Adrenal gland (tissue), 9 donors: ENCODE measurements at regions not wholly inside any gene's neighbourhood (a gene's known extent, or its start where the extent isn't known, plus 50 kb on each side); places are given as distances from the start of the nearest gene placed in this dataset.
"Not testable (repeated sequence)": the region's sequence is repeated elsewhere in the genome, so short reads cannot be mapped to it uniquely, and the experiment has no call there.

ENCODE experiments used
- DNase-seq, 7 donors: peaks; one replicate each; pipeline ENCODE4 v3.0.0-alpha.2; 2019 to 2020
- H3K27ac ChIP-seq, 5 donors: fragments of 200-600 bp; sonication (generic) in 4 of 5; 1 replicate in 3 of 5; 2 replicates in 2 of 5; pipeline versions ENCODE4 v1.5.1 to v1.8.0; 2016 to 2020; ENCODE audit warnings: mild to moderate bottlenecking in 1 of 5
- H3K27me3 ChIP-seq: fragments of 200-600 bp; 2 replicates; pipeline ENCODE4 v1.8.0; 2021
- H3K36me3 ChIP-seq, 2 donors: fragments of 200-600 bp; replicated peaks in 1 of 2; 1 replicate in 1 of 2; 2 replicates in 1 of 2; pipeline versions ENCODE4 v1.5.1 to v1.8.0; 2018 to 2022
- H3K4me1 ChIP-seq, 2 donors: fragments of 200-600 bp; replicated peaks in 1 of 2; 1 replicate in 1 of 2; 2 replicates in 1 of 2; pipeline versions ENCODE4 v1.5.1 to v1.8.0; 2018 to 2021
- H3K4me3 ChIP-seq, 4 donors: fragments of 200-600 bp; sonication (generic) in 3 of 4; one replicate each; pipeline ENCODE4 v1.5.1; 2016 to 2018
- H3K9me3 ChIP-seq, 3 donors: fragments of 200-600 bp; sonication (generic) in 1 of 3; replicated peaks in 1 of 3; 1 replicate in 2 of 3; 2 replicates in 1 of 3; pipeline versions ENCODE4 v1.5.1 to v1.8.0; 2016 to 2021
- CTCF ChIP-seq, 6 experiments: fragments of 450-650 bp in 4 of 6; fragments of 200-600 bp in 2 of 6; sonication (generic) in 1 of 6; IDR thresholded peaks; 1 replicate in 5 of 6; 2 replicates in 1 of 6; pipeline versions ENCODE4 v1.5.1 to v1.8.0; 2016 to 2021; ENCODE audit warnings: antibody characterized with exemption in 6 of 6, mild to moderate bottlenecking in 2 of 6, moderate library complexity in 1 of 6
- POLR2A ChIP-seq, 2 donors: fragments of 450-650 bp; IDR thresholded peaks; one replicate each; pipeline ENCODE4 v1.6.1; 2017; ENCODE audit warnings: antibody characterized with exemption in 2 of 2, mild to moderate bottlenecking in 2 of 2, moderate library complexity in 1 of 2
- WGBS, 4 donors: extraction: QIAGEN DNeasy Blood & Tissue Kit in 2 of 4; methylation state at CpG; one replicate each; pipeline versions ENCODE4 v1.1.5 to v1.1.7; 2013 to 2017; 5-methylcytosine and 5-hydroxymethylcytosine counted together
- intact Hi-C, 2 donors: fragments of 100-400 bp; cut with DNase I; formaldehyde crosslinking; loops; one replicate each; pipeline versions ENCODE4 v1.14.1 to v1.15.0; 2022 to 2023
- donor health status: healthy with polysubstance abuse.
- donor health status: Bipolar disorder and iron deficiency.
- donor health status: DM: yes; HTN: yes; CAD: no.
- donor health status: DM: no; HTN: no; CAD: no.
- donor health status: DM: no; HTN: no; CAD: no.

- TF ChIP-seq CTCF (IDR thresholded peaks at IDR 0.05) (no peak), POLR2A (IDR thresholded peaks at IDR 0.05) (no peak)
- H3K36me3 ChIP-seq: no peaks in the 10 kb centered on the region
- H3K4me1 ChIP-seq: peaks cover 0 to 13% of the 10 kb centered on the region in 2 donors
- no peaks in the 10 kb centered on the region for H3K9me3 ChIP-seq
- H3K27ac ChIP-seq: no peak overlapping the region
- intact Hi-C loops: no loop called here
- no peak for DNase-seq
- 72 to 83% (median 79%) methylated on average over 2 of the region's 2 CpGs for WGBS, 4 donors
- no peaks in the 10 kb centered on the region for H3K27me3 ChIP-seq
- no peak overlapping the region for H3K4me3 ChIP-seq
Measured at GRCh38 chr12:115297445-115297844, 613.5 kb upstream of the TBX3 start.

- WGBS, 4 donors: 87 to 92% (median 89%) methylated on average over 3 to 5 of the region's 5 CpGs
- H3K9me3 ChIP-seq: no peaks in the 10 kb centered on the region
- intact Hi-C loops: no loop called here
- H3K36me3 ChIP-seq: no peaks in the 10 kb centered on the region
- no peak overlapping the region for H3K4me3 ChIP-seq
- peaks cover 0 to 13% of the 10 kb centered on the region in 2 donors for H3K4me1 ChIP-seq
- no peak for TF ChIP-seq POLR2A (IDR thresholded peaks at IDR 0.05)
- no peak for TF ChIP-seq CTCF (IDR thresholded peaks at IDR 0.05)
- no peak overlapping the region for H3K27ac ChIP-seq
- no peaks in the 10 kb centered on the region for H3K27me3 ChIP-seq
- DNase-seq: no peak
Measured at GRCh38 chr12:115296613-115297198, 612.7 kb upstream of the TBX3 start.

GRCh38 chr12:115295886-115296285, 611.9 kb upstream of the TBX3 start:
- 75 to 87% (median 78%) methylated on average over 3 of the region's 3 CpGs for WGBS, 4 donors
- no peaks in the 10 kb centered on the region for H3K36me3 ChIP-seq
- TF ChIP-seq CTCF (IDR thresholded peaks at IDR 0.05): no peak
- no peak for TF ChIP-seq POLR2A (IDR thresholded peaks at IDR 0.05)

GRCh38 chr12:115294453-115295133, 610.6 kb upstream of the TBX3 start:
- no peak overlapping the region for H3K27ac ChIP-seq
- intact Hi-C loops: no loop called here
- DNase-seq: no peak
- no peaks in the 10 kb centered on the region for H3K27me3 ChIP-seq
- TF ChIP-seq POLR2A (IDR thresholded peaks at IDR 0.05) (no peak), CTCF (IDR thresholded peaks at IDR 0.05) (no peak)
- peaks cover 0 to 13% of the 10 kb centered on the region in 2 donors for H3K4me1 ChIP-seq
- H3K4me3 ChIP-seq: no peak overlapping the region
- H3K36me3 ChIP-seq: no peaks in the 10 kb centered on the region
- no peaks in the 10 kb centered on the region for H3K9me3 ChIP-seq
- 59 to 69% (median 63%) methylated on average over 4 of the region's 4 CpGs for WGBS, 4 donors

More at GRCh38 chr12:115295886-115296285, 611.9 kb upstream of the TBX3 start:
- Histone ChIP-seq H3K9me3 (no peaks in the 10 kb centered on the region), H3K4me3 (no peak overlapping the region), H3K27ac (no peak overlapping the region), H3K27me3 (no peaks in the 10 kb centered on the region), H3K4me1 (peaks cover 0 to 13% of the 10 kb centered on the region in 2 donors)
- intact Hi-C loops: no loop called here
- DNase-seq: no peak

GRCh38 chr12:115285429-115285828, 601.5 kb upstream of the TBX3 start:
- H3K4me3 ChIP-seq, H3K36me3 ChIP-seq, DNase-seq, H3K27me3 ChIP-seq, H3K27ac ChIP-seq, intact Hi-C loops, H3K4me1 ChIP-seq, H3K9me3 ChIP-seq: not testable (repeated sequence)
- 88 to 96% (median 91%) methylated on average over 3 to 10 of the region's 10 CpGs for WGBS, 4 donors
